ENCODE measurements at regions not wholly inside any gene's neighbourhood (a gene's known extent, or its start where the extent isn't known, plus 50 kb on each side); places are given as distances from the start of the nearest gene placed in this dataset.

GRCh38 chr5:117041926-117042595 is 467.4 kb upstream of the SEMA6A start:
- TF ChIP-seq CTCF (IDR thresholded peaks at IDR 0.05) (no peak), KDM5A (IDR thresholded peaks at IDR 0.05) (no peak), RAD21 (conservative IDR thresholded peaks at IDR 0.05 in 1 of 2, IDR thresholded peaks at IDR 0.05 in 1 of 2) (no peak), JUNB (IDR thresholded peaks at IDR 0.05) (no peak), FOSL2 (IDR thresholded peaks at IDR 0.05) (no peak), FOSL2 (CRISPR knock-in tag; IDR thresholded peaks at IDR 0.05) (no peak), PHF8 (IDR thresholded peaks at IDR 0.05; ENCODE audit: borderline replicate concordance, low read depth) (no peak)
